Sigmoid colon (tissue), 6 donors: ENCODE measurements at regions not wholly inside any gene's neighbourhood (a gene's known extent, or its start where the extent isn't known, plus 50 kb on each side); places are given as distances from the start of the nearest gene placed in this dataset.

Source experiments
- DNase-seq: peaks from one replicate; pipeline ENCODE4 v3.0.0-alpha.2; 2019
- H3K27ac ChIP-seq, 4 donors: fragments of 200-600 bp; sonication (generic); one replicate each; pipeline ENCODE4 v1.5.1; 2016 to 2019; ENCODE audit warnings: mild to moderate bottlenecking in 1 of 4
- H3K27me3 ChIP-seq, 3 donors: fragments of 200-600 bp; sonication (generic); one replicate each; pipeline ENCODE4 v1.5.1; 2019; ENCODE audit warnings: mild to moderate bottlenecking in 1 of 3
- H3K36me3 ChIP-seq, 4 donors: fragments of 200-600 bp; sonication (generic); one replicate each; pipeline ENCODE4 v1.5.1; 2016 to 2019
- H3K4me1 ChIP-seq, 4 donors: fragments of 200-600 bp; sonication (generic); one replicate each; pipeline ENCODE4 v1.5.1; 2017 to 2019
- H3K4me3 ChIP-seq, 4 donors: fragments of 200-600 bp; sonication (generic); one replicate each; pipeline ENCODE4 v1.5.1; 2017 to 2019; ENCODE audit warnings: mild to moderate bottlenecking in 2 of 4, moderate library complexity in 1 of 4
- H3K9me3 ChIP-seq, 4 donors: fragments of 200-600 bp in 3 of 4; sonication (generic) in 3 of 4; one replicate each; pipeline versions ENCODE4 v1.5.1 to v1.6.1; 2013 to 2019
- EP300 ChIP-seq, 4 donors: sonication (generic); formaldehyde crosslinking; IDR thresholded peaks; one replicate each; pipeline ENCODE4 v1.6.1; 2017; ENCODE audit warnings: antibody characterized with exemption in 4 of 4
- POLR2A ChIP-seq, 2 donors: fragments of 450-650 bp; IDR thresholded peaks; one replicate each; pipeline ENCODE4 v1.6.1; 2016; ENCODE audit warnings: antibody characterized with exemption in 2 of 2, mild to moderate bottlenecking in 2 of 2, moderate library complexity in 2 of 2
- POLR2AphosphoS5 ChIP-seq, 4 donors: sonication (generic); formaldehyde crosslinking; IDR thresholded peaks; one replicate each; pipeline ENCODE4 v1.6.1; 2017; ENCODE audit warnings: antibody characterized with exemption in 4 of 4
- WGBS, 2 donors: extraction: QIAGEN DNeasy Blood & Tissue Kit; methylation state at CpG; one replicate each; pipeline ENCODE4 v1.1.7; 2013; 5-methylcytosine and 5-hydroxymethylcytosine counted together
- intact Hi-C: fragments of 100-400 bp; cut with DNase I; formaldehyde crosslinking; loops from one replicate; pipeline ENCODE4 v1.15.1; 2023
- TF ChIP-seq, protein P1 (sequence below), 4 experiments: fragments of 450-650 bp in 3 of 4; fragments of 200-600 bp in 1 of 4; IDR thresholded peaks; one replicate each; pipeline ENCODE4 v1.5.1; 2016 to 2019; ENCODE audit warnings: antibody characterized with exemption in 4 of 4, mild to moderate bottlenecking in 3 of 4, moderate library complexity in 2 of 4
- donor health status: healthy with polysubstance abuse.
- donor health status: healthy.

DNA sequence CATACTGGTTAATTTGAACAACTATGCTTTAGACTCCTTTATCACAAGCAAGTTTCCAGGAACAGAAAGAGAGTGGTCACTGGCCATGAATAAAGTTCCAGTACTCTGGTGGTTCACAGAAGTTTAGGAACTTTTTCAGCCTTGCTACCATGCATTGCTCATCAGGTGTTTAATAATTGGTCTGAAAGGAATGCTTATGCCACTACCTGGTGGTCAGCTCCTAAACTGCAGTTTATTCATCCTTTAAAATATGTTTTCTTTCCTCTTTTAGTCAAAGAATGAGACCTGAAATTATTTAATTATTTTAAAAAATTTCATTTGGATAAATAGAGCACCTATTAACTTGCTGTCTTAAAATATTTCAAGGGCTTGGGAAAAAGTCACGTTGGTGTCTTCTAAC lies 260.1 kb upstream of the OR4E1 start:
- Histone ChIP-seq H3K9me3 (no peaks in the 10 kb centered on the region), H3K27ac (no peak overlapping the region), H3K4me1 (no peaks in the 10 kb centered on the region), H3K4me3 (no peak overlapping the region), H3K27me3 (no peaks in the 10 kb centered on the region), H3K36me3 (no peaks in the 10 kb centered on the region)
- intact Hi-C loops, result no loop called here
- no peak for TF ChIP-seq POLR2A (IDR thresholded peaks at IDR 0.05)
- no peak for TF ChIP-seq EP300 (IDR thresholded peaks at IDR 0.05)
- TF ChIP-seq, protein P1, sequence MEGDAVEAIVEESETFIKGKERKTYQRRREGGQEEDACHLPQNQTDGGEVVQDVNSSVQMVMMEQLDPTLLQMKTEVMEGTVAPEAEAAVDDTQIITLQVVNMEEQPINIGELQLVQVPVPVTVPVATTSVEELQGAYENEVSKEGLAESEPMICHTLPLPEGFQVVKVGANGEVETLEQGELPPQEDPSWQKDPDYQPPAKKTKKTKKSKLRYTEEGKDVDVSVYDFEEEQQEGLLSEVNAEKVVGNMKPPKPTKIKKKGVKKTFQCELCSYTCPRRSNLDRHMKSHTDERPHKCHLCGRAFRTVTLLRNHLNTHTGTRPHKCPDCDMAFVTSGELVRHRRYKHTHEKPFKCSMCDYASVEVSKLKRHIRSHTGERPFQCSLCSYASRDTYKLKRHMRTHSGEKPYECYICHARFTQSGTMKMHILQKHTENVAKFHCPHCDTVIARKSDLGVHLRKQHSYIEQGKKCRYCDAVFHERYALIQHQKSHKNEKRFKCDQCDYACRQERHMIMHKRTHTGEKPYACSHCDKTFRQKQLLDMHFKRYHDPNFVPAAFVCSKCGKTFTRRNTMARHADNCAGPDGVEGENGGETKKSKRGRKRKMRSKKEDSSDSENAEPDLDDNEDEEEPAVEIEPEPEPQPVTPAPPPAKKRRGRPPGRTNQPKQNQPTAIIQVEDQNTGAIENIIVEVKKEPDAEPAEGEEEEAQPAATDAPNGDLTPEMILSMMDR (IDR thresholded peaks at IDR 0.05), result peak in 2 of 4 experiments; percentile 27
- no peak for TF ChIP-seq POLR2AphosphoS5 (IDR thresholded peaks at IDR 0.05)
- 43 to 46% methylated on average over 1 of the region's 1 CpG for WGBS, 2 donors
- no peak for DNase-seq

DNA sequence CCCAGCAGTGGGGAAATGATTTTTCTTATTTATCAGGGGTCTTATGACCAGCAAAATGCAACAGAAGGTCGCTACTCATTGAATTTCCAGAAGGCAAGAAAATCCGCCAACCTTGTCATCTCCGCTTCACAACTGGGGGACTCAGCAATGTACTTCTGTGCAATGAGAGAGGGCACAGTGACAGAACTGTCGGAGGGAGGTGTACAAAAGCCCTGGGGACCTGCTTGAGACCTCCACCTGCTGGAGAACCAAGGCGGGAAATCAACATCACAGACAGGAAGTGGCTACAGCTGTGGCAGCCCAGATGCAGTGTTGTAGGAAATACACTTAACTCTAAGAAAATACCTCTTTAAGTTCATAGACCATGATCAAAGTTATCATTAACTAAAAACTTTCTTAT lies 250.9 kb upstream of the OR4E1 start:
- no peak for DNase-seq

DNA sequence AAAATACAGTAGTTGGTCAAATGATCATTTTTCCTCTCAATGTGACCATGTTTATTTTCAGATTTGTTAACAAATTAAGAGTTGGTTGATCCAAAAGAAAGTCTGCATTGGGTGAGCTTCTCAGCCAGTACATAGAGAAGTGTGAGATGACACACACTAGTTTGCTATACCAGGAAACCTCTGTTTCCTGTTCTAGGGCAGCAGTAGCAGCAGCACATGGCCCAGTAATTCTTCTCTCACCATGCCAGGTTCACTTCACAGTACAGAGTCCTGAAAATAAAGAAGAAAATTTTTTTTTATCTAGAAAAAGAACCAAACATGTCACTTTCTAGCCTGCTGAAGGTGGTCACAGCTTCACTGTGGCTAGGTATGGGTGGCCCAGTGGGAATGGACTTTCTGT lies 250.2 kb upstream of the OR4E1 start:
- no peak overlapping the region for H3K27ac ChIP-seq
- H3K27me3 ChIP-seq, result no peaks in the 10 kb centered on the region
- TF ChIP-seq POLR2A (IDR thresholded peaks at IDR 0.05), result no peak
- TF ChIP-seq POLR2AphosphoS5 (IDR thresholded peaks at IDR 0.05), result no peak
- TF ChIP-seq EP300 (IDR thresholded peaks at IDR 0.05), result no peak
- TF ChIP-seq, protein P1 (IDR thresholded peaks at IDR 0.05), result no peak
- DNase-seq, result no peak
- H3K4me3 ChIP-seq, result no peak overlapping the region
- H3K4me1 ChIP-seq, result no peaks in the 10 kb centered on the region
- no peaks in the 10 kb centered on the region for H3K36me3 ChIP-seq
- intact Hi-C loops, result no loop called here
- no peaks in the 10 kb centered on the region for H3K9me3 ChIP-seq

More for the DNA sequence above, 250.9 kb upstream of the OR4E1 start:
- Histone ChIP-seq H3K4me3 (no peak overlapping the region), H3K9me3 (no peaks in the 10 kb centered on the region), H3K36me3 (no peaks in the 10 kb centered on the region), H3K4me1 (no peaks in the 10 kb centered on the region), H3K27ac (no peak overlapping the region), H3K27me3 (no peaks in the 10 kb centered on the region)
- TF ChIP-seq EP300 (IDR thresholded peaks at IDR 0.05) (no peak), POLR2AphosphoS5 (IDR thresholded peaks at IDR 0.05) (no peak), POLR2A (IDR thresholded peaks at IDR 0.05) (no peak)
- TF ChIP-seq, protein P1 (IDR thresholded peaks at IDR 0.05), result no peak
- 43 to 60% methylated on average over 5 of the region's 5 CpGs for WGBS, 2 donors
- intact Hi-C loops, result no loop called here

DNA sequence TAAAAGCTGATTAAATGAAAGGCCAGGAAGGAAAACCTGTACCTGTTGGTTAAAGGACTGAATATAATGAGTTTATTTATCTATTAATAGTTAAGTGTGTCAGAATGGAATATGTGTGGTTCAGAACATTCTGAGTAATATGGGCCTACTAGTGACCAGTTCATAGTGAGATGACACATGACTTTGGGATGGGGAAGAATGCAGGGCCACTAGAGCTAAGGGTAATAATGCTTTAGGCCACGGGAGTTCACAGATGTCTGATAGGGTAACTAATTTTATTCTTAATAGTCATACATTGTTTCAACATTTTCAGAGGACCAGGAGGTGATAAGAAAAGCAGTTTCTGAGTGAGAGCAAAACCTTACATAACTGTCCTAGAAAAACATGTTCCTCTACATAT lies 247.8 kb upstream of the OR4E1 start:
- intact Hi-C loops, result no loop called here
- Histone ChIP-seq H3K36me3 (no peaks in the 10 kb centered on the region), H3K4me3 (no peak overlapping the region), H3K27me3 (no peaks in the 10 kb centered on the region), H3K27ac (no peak overlapping the region), H3K9me3 (no peaks in the 10 kb centered on the region), H3K4me1 (peaks cover 0 to 8% (median 2%) of the 10 kb centered on the region in 4 donors)
- DNase-seq, result no peak
- WGBS, 2 donors, result 78 to 81% methylated on average over 1 of the region's 1 CpG
- TF ChIP-seq POLR2AphosphoS5 (IDR thresholded peaks at IDR 0.05) (no peak), POLR2A (IDR thresholded peaks at IDR 0.05) (no peak), EP300 (IDR thresholded peaks at IDR 0.05) (no peak)
- TF ChIP-seq, protein P1 (IDR thresholded peaks at IDR 0.05), result no peak

DNA sequence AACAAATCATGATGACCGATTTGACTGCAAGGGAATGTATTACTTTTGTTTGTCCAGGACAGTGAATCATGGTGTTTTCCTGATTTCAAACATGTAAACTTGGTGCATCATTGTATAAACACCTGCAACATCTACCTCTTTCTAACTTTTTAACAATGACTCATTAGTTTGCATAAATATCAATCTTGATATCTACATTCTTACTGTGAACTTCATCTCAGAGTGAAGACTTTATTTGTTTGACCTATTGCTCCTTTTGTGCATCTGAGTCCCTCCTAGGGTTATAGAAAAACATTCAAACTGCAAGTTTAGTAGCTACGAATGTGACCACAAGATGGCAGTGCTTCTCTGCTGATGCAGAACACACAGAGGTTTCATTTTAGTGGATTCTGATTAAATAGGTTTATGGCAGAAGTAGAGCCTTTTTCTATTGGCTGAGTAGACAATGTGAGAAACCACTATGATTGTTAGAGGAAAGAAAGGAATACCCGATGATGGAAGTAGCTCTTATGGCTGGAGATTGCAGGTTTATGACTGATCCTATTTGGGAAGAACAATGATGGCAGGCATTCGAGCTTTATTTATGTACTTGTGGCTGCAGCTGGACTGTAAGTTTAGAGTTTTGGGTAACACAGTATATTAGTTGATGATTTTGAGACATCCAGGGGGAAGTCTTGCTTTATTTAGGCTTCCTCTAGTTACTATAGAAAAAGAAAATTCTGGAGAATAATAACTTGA lies 244.2 kb upstream of the OR4E1 start:
- 7 to 14% methylated on average over 4 of the region's 4 CpGs for WGBS, 2 donors
- intact Hi-C loops, result no loop called here
- H3K27ac ChIP-seq, result peak overlapping the region in 1 of 4 donors; percentile 34
- H3K27me3 ChIP-seq, result no peaks in the 10 kb centered on the region
- H3K4me1 ChIP-seq, result peaks cover 0 to 19% (median 10%) of the 10 kb centered on the region in 4 donors
- no peak for TF ChIP-seq POLR2AphosphoS5 (IDR thresholded peaks at IDR 0.05)
- TF ChIP-seq POLR2A (IDR thresholded peaks at IDR 0.05), result no peak
- TF ChIP-seq, protein P1 (IDR thresholded peaks at IDR 0.05), result peak in 3 of 4 experiments; percentile 20 to 73 (median 58)
- no peak for TF ChIP-seq EP300 (IDR thresholded peaks at IDR 0.05)
- H3K4me3 ChIP-seq, result peak overlapping the region in 3 of 4 donors; percentile 17 to 21 (median 21)
- no peak for DNase-seq
- H3K9me3 ChIP-seq, result no peaks in the 10 kb centered on the region
- no peaks in the 10 kb centered on the region for H3K36me3 ChIP-seq
